ENCODE measurements at regions not wholly inside any gene's neighbourhood (a gene's known extent, or its start where the extent isn't known, plus 50 kb on each side); places are given as distances from the start of the nearest gene placed in this dataset.

GRCh38 chr21:35942211-35943144 lies 117.8 kb downstream of the SETD4 start:
- ATAC-seq (ENCODE audit: insufficient read depth, low FRiP score) (no peak), DNase-seq (no peak)
- H3K9me3 ChIP-seq (ENCODE audit: control insufficient read depth in 4 of 4, insufficient read depth in 3 of 4, low read length in 3 of 4), result no peaks in the 10 kb centered on the region
- WGBS, 2 donors, result 76 to 81% methylated on average over 8 of the region's 8 CpGs
- no peak for TF ChIP-seq CTCF (IDR thresholded peaks at IDR 0.05; ENCODE audit: control extremely low read depth, extremely low read depth)
- H3K4me3 ChIP-seq, result no peak overlapping the region
- H3K27me3 ChIP-seq (ENCODE audit: control insufficient read depth in 3 of 3, insufficient read depth in 3 of 3, low read length in 2 of 3), result no peaks in the 10 kb centered on the region
- no peak overlapping the region for H3K9ac ChIP-seq (ENCODE audit: insufficient read depth in 1 of 2, low read length in 2 of 2)
- H3K36me3 ChIP-seq (ENCODE audit: control insufficient read depth in 4 of 4, insufficient read depth in 4 of 4, low read length in 4 of 4), result no peaks in the 10 kb centered on the region
- H3K27ac ChIP-seq (ENCODE audit: low read depth in 1 of 2, low read length in 1 of 2), result no peak overlapping the region
- no peaks in the 10 kb centered on the region for H3K4me1 ChIP-seq (ENCODE audit: control insufficient read depth in 5 of 5, insufficient read depth in 5 of 5, low read length in 5 of 5)

- Histone ChIP-seq H3K36me3 (ENCODE audit: control insufficient read depth in 4 of 4, insufficient read depth in 4 of 4, low read length in 4 of 4) (no peaks in the 10 kb centered on the region), H3K9ac (ENCODE audit: insufficient read depth in 1 of 2, low read length in 2 of 2) (no peak overlapping the region), H3K4me1 (ENCODE audit: control insufficient read depth in 5 of 5, insufficient read depth in 5 of 5, low read length in 5 of 5) (no peaks in the 10 kb centered on the region), H3K27ac (ENCODE audit: low read depth in 1 of 2, low read length in 1 of 2) (no peak overlapping the region), H3K27me3 (ENCODE audit: control insufficient read depth in 3 of 3, insufficient read depth in 3 of 3, low read length in 2 of 3) (no peaks in the 10 kb centered on the region), H3K4me3 (no peak overlapping the region), H3K9me3 (ENCODE audit: control insufficient read depth in 4 of 4, insufficient read depth in 3 of 4, low read length in 3 of 4) (no peaks in the 10 kb centered on the region)
- 33 to 44% methylated on average over 11 of the region's 11 CpGs for whole genome bisulfite sequencing, 2 donors
- peak; percentile 57 for TF ChIP-seq CTCF (IDR thresholded peaks at IDR 0.05; ENCODE audit: control extremely low read depth, extremely low read depth)
- ATAC-seq (ENCODE audit: insufficient read depth, low FRiP score) (peak; percentile 74), DNase-seq (peak; percentile 62 to 89 (median 77))
Observed at GRCh38 chr21:35940074-35940927, 120.0 kb downstream of the SETD4 start.

GRCh38 chr21:35938446-35938845 lies 121.9 kb downstream of the SETD4 start:
- Histone ChIP-seq H3K27me3 (ENCODE audit: control insufficient read depth in 3 of 3, insufficient read depth in 3 of 3, low read length in 2 of 3) (no peaks in the 10 kb centered on the region), H3K4me3 (no peak overlapping the region), H3K9ac (ENCODE audit: insufficient read depth in 1 of 2, low read length in 2 of 2) (no peak overlapping the region), H3K4me1 (ENCODE audit: control insufficient read depth in 5 of 5, insufficient read depth in 5 of 5, low read length in 5 of 5) (no peaks in the 10 kb centered on the region), H3K36me3 (ENCODE audit: control insufficient read depth in 4 of 4, insufficient read depth in 4 of 4, low read length in 4 of 4) (no peaks in the 10 kb centered on the region), H3K27ac (ENCODE audit: low read depth in 1 of 2, low read length in 1 of 2) (no peak overlapping the region), H3K9me3 (ENCODE audit: control insufficient read depth in 4 of 4, insufficient read depth in 3 of 4, low read length in 3 of 4) (no peaks in the 10 kb centered on the region)
- ATAC-seq (ENCODE audit: insufficient read depth, low FRiP score) (no peak), DNase-seq (no peak)
- 96% methylated on average over 2 of the region's 2 CpGs for WGBS, 2 donors
- TF ChIP-seq CTCF (IDR thresholded peaks at IDR 0.05; ENCODE audit: control extremely low read depth, extremely low read depth), result no peak
